Vagina (tissue), 2 donors: ENCODE measurements at regions not wholly inside any gene's neighbourhood (a gene's known extent, or its start where the extent isn't known, plus 50 kb on each side); places are given as distances from the start of the nearest gene placed in this dataset.

Experiments
- DNase-seq, 2 donors: peaks; one replicate each; pipeline ENCODE4 v3.0.0-alpha.2; 2017; ENCODE audit errors: extremely low spot score in 2 of 2
- H3K27ac ChIP-seq: fragments of 200-600 bp; sonication (generic); one replicate; pipeline ENCODE4 v1.5.1; 2019
- H3K27me3 ChIP-seq: fragments of 200-600 bp; sonication (generic); one replicate; pipeline ENCODE4 v1.5.1; 2019
- H3K36me3 ChIP-seq, 2 donors: fragments of 200-600 bp; sonication (generic); one replicate each; pipeline ENCODE4 v1.5.1; 2017 to 2019
- H3K4me1 ChIP-seq: fragments of 200-600 bp; sonication (generic); one replicate; pipeline ENCODE4 v1.5.1; 2019
- H3K4me3 ChIP-seq, 2 donors: fragments of 200-600 bp; sonication (generic); 1 replicate in 1 of 2; 2 replicates in 1 of 2; pipeline ENCODE4 v1.5.1; 2016 to 2019
- H3K9me3 ChIP-seq: fragments of 200-600 bp; sonication (generic); one replicate; pipeline ENCODE4 v1.5.1; 2019
- POLR2A ChIP-seq, 2 donors: fragments of 450-650 bp; IDR thresholded peaks; one replicate each; pipeline ENCODE4 v1.6.1; 2017; ENCODE audit warnings: antibody characterized with exemption in 2 of 2, mild to moderate bottlenecking in 2 of 2, moderate library complexity in 2 of 2
- POLR2AphosphoS5 ChIP-seq, 2 donors: sonication (generic); formaldehyde crosslinking; IDR thresholded peaks; one replicate each; pipeline ENCODE4 v1.9.0; 2017; ENCODE audit warnings: antibody characterized with exemption in 2 of 2, mild to moderate bottlenecking in 2 of 2, low read depth in 1 of 2; ENCODE audit not compliant: insufficient read depth in 1 of 2
- intact Hi-C: fragments of 100-400 bp; cut with DNase I; formaldehyde crosslinking; loops from one replicate; pipeline ENCODE4 v1.15.1; 2023
- TF ChIP-seq, protein P1 (sequence below), 3 experiments: fragments of 450-650 bp in 2 of 3; fragments of 200-600 bp in 1 of 3; sonication (generic) in 1 of 3; IDR thresholded peaks; one replicate each; pipeline ENCODE4 v1.5.1; 2017 to 2019; ENCODE audit warnings: antibody characterized with exemption in 3 of 3, mild to moderate bottlenecking in 2 of 3, moderate library complexity in 2 of 3

DNA sequence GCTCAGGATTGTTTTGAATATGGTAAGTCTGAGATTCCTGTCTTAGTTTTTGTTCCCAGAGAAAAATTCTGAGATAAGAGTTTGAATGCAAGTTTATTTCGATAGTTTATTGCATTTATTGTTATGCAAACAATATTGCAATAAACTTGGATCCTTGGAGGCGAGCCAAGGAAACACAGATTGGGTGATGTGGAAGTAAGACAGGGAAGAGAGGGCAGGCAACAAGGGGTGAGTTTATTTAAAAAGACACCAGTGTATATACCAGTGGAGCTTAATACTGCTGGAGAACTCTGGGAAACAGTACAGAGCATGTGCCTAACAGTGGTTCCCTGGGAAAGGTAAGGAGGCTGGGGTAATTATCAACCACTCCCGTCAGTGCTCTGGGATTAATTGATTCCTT lies 87.5 kb upstream of the NEDD4L start:
- Histone ChIP-seq H3K27me3 (no peaks in the 10 kb centered on the region), H3K4me1 (no peaks in the 10 kb centered on the region), H3K27ac (no peak overlapping the region), H3K4me3 (no peak overlapping the region), H3K9me3 (no peaks in the 10 kb centered on the region), H3K36me3 (no peaks in the 10 kb centered on the region)
- DNase-seq, result no peak
- intact Hi-C loops, result no loop called here
- TF ChIP-seq POLR2AphosphoS5 (IDR thresholded peaks at IDR 0.05; ENCODE audit: insufficient read depth in 1 of 2, low read depth in 1 of 2) (no peak), POLR2A (IDR thresholded peaks at IDR 0.05) (no peak)
- TF ChIP-seq, protein P1, sequence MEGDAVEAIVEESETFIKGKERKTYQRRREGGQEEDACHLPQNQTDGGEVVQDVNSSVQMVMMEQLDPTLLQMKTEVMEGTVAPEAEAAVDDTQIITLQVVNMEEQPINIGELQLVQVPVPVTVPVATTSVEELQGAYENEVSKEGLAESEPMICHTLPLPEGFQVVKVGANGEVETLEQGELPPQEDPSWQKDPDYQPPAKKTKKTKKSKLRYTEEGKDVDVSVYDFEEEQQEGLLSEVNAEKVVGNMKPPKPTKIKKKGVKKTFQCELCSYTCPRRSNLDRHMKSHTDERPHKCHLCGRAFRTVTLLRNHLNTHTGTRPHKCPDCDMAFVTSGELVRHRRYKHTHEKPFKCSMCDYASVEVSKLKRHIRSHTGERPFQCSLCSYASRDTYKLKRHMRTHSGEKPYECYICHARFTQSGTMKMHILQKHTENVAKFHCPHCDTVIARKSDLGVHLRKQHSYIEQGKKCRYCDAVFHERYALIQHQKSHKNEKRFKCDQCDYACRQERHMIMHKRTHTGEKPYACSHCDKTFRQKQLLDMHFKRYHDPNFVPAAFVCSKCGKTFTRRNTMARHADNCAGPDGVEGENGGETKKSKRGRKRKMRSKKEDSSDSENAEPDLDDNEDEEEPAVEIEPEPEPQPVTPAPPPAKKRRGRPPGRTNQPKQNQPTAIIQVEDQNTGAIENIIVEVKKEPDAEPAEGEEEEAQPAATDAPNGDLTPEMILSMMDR (IDR thresholded peaks at IDR 0.05), result no peak

DNA sequence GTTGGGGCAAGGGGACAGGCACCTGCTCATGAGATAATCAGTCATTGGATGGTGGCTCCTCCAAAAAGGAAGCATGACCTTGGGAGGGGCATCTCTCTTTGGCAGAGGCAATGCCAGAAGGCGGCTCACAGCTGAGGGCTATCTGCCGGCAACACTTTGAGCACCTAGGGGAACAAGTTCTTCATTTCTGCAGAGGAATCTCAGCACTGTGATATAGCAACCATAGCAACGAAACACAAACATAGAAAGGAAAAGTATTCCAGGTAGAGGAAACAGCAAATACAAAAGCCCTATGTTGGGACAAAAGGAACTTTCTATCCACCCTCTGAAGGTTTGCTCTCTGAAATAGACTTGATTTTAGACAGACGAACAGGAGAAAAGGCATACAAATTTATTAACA lies 89.1 kb upstream of the NEDD4L start:
- Histone ChIP-seq H3K36me3 (no peaks in the 10 kb centered on the region), H3K4me3 (no peak overlapping the region), H3K9me3 (no peaks in the 10 kb centered on the region), H3K27me3 (no peaks in the 10 kb centered on the region), H3K4me1 (no peaks in the 10 kb centered on the region), H3K27ac (no peak overlapping the region)
- TF ChIP-seq, protein P1 (IDR thresholded peaks at IDR 0.05), result no peak
- intact Hi-C loops, result no loop called here
- no peak for DNase-seq

- H3K27ac ChIP-seq, result no peak overlapping the region
- no peaks in the 10 kb centered on the region for H3K27me3 ChIP-seq
- no peak for DNase-seq
- H3K4me3 ChIP-seq, result no peak overlapping the region
- intact Hi-C loops, result no loop called here
- no peaks in the 10 kb centered on the region for H3K36me3 ChIP-seq
- H3K4me1 ChIP-seq, result no peaks in the 10 kb centered on the region
- TF ChIP-seq POLR2A (IDR thresholded peaks at IDR 0.05), result no peak
- TF ChIP-seq, protein P1 (IDR thresholded peaks at IDR 0.05), result no peak
- TF ChIP-seq POLR2AphosphoS5 (IDR thresholded peaks at IDR 0.05; ENCODE audit: insufficient read depth in 1 of 2, low read depth in 1 of 2), result no peak
- H3K9me3 ChIP-seq, result no peaks in the 10 kb centered on the region
Measured at GRCh38 chr18:57953883-57954282, 90.1 kb upstream of the NEDD4L start.

- DNase-seq, result no peak
- Histone ChIP-seq H3K9me3 (no peaks in the 10 kb centered on the region), H3K36me3 (no peaks in the 10 kb centered on the region), H3K4me3 (no peak overlapping the region), H3K27me3 (no peaks in the 10 kb centered on the region), H3K4me1 (no peaks in the 10 kb centered on the region), H3K27ac (no peak overlapping the region)
- intact Hi-C loops, result no loop called here
- TF ChIP-seq POLR2AphosphoS5 (IDR thresholded peaks at IDR 0.05; ENCODE audit: insufficient read depth in 1 of 2, low read depth in 1 of 2), result no peak
- TF ChIP-seq, protein P1 (IDR thresholded peaks at IDR 0.05), result no peak
- no peak for TF ChIP-seq POLR2A (IDR thresholded peaks at IDR 0.05)
Measured at GRCh38 chr18:57951999-57952774, 91.8 kb upstream of the NEDD4L start.

DNA sequence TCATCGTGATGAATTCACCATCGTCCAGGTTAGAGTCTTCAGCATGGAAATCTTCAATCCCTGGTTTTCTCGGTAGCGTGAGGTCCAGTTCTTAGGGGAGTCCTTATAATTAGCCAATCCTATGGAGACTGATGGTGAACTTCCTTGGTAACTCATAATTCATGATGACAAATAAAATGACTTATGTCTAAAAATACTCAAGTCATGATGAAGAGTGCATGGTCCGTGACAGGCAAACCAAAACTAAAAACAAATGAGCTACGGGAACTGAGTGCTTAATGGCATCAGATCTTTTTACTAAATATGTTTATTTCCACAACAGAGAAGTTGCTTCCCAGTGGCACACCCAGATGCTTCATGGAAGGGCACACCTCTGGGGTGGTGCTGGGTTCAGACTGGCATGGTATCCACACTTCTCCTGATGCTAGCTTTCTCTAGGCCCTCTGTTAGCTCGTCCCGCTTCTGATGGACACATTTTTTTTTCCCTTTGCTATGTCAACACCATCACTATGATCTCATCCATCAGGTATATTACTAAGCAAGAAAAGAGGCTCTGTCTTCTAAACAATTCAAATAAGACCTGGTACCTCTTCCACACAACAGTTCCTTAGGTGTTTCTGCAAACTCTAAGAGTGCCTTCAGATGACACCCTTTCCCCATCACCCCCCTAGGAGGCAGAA lies 92.8 kb upstream of the NEDD4L start:
- Histone ChIP-seq H3K27ac (no peak overlapping the region), H3K27me3 (no peaks in the 10 kb centered on the region), H3K36me3 (no peaks in the 10 kb centered on the region), H3K4me3 (no peak overlapping the region), H3K4me1 (no peaks in the 10 kb centered on the region), H3K9me3 (no peaks in the 10 kb centered on the region)
- TF ChIP-seq POLR2AphosphoS5 (IDR thresholded peaks at IDR 0.05; ENCODE audit: insufficient read depth in 1 of 2, low read depth in 1 of 2), result no peak
- no peak for DNase-seq
- intact Hi-C loops, result no loop called here
